Activated CD4-positive, CD25-positive, alpha-beta regulatory T cell treated with anti-CD3 and anti-CD28 coated beads, Interleukin-2, amount 50 U/mL, for 24 hours (primary cell): ENCODE measurements at regions not wholly inside any gene's neighbourhood (a gene's known extent, or its start where the extent isn't known, plus 50 kb on each side); places are given as distances from the start of the nearest gene placed in this dataset.
A peak's percentile ranks its signal among the peaks of the same experiment; 100 is the strongest.

Source experiments
- ATAC-seq, 2 donors: fragments of 150-1000 bp; cut with Tn5 transposase; one replicate each; pipeline ENCODE4 v1.10.0; 2021; ENCODE audit warnings: mild to moderate bottlenecking in 1 of 2, moderate library complexity in 1 of 2

GRCh38 chr2:236317938-236318396, 53.8 kb upstream of the ASB18 start:
- ATAC-seq, result no peak

- no peak for ATAC-seq
Observed at GRCh38 chr2:236318401-236318800, 54.2 kb upstream of the ASB18 start.

GRCh38 chr2:236319036-236319435, 54.8 kb upstream of the ASB18 start:
- no peak for ATAC-seq

GRCh38 chr2:236321415-236321814, 57.2 kb upstream of the ASB18 start:
- ATAC-seq, result no peak

GRCh38 chr2:236333417-236334121, 69.4 kb upstream of the ASB18 start:
- ATAC-seq, result no peak

- ATAC-seq, result no peak
Observed at GRCh38 chr2:236334122-236334876, 70.1 kb upstream of the ASB18 start.

- ATAC-seq, result no peak
Observed at GRCh38 chr2:236335696-236336574, 71.7 kb upstream of the ASB18 start.

- no peak for ATAC-seq
Observed at GRCh38 chr2:236336575-236337464, 72.6 kb upstream of the ASB18 start.

GRCh38 chr2:236337465-236338325, 73.5 kb upstream of the ASB18 start:
- no peak for ATAC-seq

GRCh38 chr2:236338495-236339184, 74.4 kb upstream of the ASB18 start:
- ATAC-seq, result no peak

- ATAC-seq, result no peak
Observed at GRCh38 chr2:236340251-236340650, 76.0 kb upstream of the ASB18 start.

- no peak for ATAC-seq
Observed at GRCh38 chr2:236341067-236341466, 76.9 kb upstream of the ASB18 start.

- no peak for ATAC-seq
Observed at GRCh38 chr2:236341721-236342120, 77.5 kb upstream of the ASB18 start.

- ATAC-seq, result no peak
Observed at GRCh38 chr2:236342507-236342906, 78.3 kb upstream of the ASB18 start.

GRCh38 chr2:236342951-236343350, 78.7 kb upstream of the ASB18 start:
- no peak for ATAC-seq

- peak in 1 of 2 donors; percentile 21 for ATAC-seq
Observed at GRCh38 chr2:236343400-236344161, 79.4 kb upstream of the ASB18 start.

- ATAC-seq, result no peak
Observed at GRCh38 chr2:236344446-236344845, 80.2 kb upstream of the ASB18 start.

- ATAC-seq, result no peak
Observed at GRCh38 chr2:236345081-236345714, 81.0 kb upstream of the ASB18 start.

- ATAC-seq, result no peak
Observed at GRCh38 chr2:236346366-236346765, 82.2 kb upstream of the ASB18 start.
